GM19035 (cell line): ENCODE measurements at regions not wholly inside any gene's neighbourhood (a gene's known extent, or its start where the extent isn't known, plus 50 kb on each side); places are given as distances from the start of the nearest gene placed in this dataset.
"Not testable (repeated sequence)": the region's sequence is repeated elsewhere in the genome, so short reads cannot be mapped to it uniquely, and the experiment has no call there.

ENCODE experiments used
- ATAC-seq: cut with Tn5 transposase; IDR thresholded peaks from one replicate; pipeline ENCODE4 v1.9.1; 2021; ENCODE audit not compliant: unreplicated experiment

DNA sequence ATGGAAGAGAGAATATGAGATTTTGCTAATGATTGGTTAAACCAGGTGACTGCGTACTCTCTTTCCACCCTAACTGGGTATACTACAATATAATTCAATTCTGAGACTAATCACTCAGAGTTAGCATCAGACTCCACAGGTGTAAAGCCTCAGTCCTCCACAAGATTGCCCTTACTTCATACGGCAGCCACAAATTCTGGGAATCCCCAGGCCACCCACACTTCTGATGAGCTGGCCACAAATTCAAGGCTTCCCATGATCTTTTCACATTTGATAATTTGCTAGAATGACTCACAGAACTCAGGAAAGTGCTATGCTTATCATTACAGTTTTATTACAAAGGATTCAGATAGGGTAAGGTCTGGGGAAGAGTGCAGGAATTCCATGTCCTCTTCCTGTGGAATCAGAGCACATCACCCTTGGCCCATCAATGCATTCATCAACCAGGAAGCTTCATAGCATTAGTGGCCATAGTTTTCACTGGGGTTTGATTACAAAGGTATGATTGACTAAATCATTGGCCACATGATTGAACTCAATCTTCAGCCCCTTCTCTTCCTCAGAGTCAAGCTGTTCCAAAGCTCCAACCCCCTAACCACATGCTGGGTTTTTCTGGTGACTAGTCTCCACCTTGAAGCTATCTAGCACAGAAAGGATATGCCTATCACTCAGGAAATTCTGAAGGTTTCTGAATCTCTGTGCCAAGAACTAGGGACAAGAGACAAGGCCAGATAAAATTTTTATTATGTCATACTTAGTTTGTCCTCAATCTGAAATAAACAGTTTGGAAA, 131.7 kb downstream of the HHIPL2 start:
- ATAC-seq: no peak

DNA sequence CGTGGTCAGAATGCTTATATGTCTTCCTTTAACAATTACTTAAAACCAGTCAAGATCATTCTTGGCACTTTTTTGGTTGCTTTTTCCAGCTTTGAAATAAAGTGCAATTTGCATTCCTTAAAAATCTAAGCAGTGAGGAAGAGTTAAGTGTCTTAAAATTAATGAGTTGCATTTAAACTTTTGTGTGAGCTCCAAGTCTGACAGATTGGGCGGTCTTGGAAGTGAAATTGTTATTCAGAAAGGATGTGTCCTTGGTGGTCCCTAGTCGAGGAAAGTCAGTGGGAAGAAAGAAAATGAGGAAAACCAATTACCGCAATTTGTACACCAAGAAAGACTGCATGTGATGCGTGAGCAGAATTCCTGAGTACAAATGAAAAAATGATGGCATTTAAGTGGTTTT, 132.5 kb downstream of the HHIPL2 start:
- ATAC-seq: no peak

DNA sequence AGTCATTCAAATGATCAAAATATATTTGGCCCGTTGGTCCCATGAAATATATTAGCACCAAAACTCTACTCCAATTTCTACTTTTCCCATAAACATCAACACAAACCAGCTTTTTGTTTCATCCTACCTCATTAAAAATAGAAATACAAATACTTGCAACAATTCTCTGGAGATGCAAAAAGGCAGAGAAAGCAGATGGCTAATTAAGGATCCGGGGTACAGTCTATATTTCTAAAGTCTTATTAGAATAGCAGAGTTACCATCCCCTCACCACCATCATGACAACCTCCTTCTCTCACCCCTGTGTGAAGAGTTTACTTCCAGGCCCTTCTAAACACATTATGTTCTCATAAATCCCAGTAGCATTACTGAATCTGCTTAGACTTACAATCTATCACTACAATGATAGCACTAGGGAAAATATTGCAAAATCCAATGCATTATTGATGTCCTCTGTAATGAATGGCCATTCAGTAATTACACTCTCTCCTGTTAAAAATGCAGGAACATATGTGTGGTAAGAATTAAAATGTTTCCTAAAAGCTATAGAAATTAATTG, 133.8 kb downstream of the HHIPL2 start:
- ATAC-seq: no peak

DNA sequence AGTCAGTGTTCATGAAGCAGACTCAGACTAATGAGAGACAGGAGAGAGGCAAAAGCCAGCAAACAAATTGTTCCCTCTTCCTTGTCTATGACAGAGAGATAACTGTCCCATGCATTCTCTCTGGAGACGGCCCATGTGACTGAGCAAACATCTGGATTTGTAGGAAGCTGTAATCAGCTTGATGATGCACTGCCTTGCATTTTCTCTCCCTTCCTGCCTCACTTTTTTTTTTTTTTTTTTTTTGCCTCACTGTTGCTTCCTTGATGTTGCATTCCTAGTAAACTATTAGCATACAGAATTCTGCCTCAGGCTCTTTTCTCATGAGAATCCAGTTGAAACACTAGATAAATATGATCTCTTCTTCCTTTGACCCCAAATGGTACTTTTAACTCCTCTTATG, 134.5 kb downstream of the HHIPL2 start:
- no peak for ATAC-seq

DNA sequence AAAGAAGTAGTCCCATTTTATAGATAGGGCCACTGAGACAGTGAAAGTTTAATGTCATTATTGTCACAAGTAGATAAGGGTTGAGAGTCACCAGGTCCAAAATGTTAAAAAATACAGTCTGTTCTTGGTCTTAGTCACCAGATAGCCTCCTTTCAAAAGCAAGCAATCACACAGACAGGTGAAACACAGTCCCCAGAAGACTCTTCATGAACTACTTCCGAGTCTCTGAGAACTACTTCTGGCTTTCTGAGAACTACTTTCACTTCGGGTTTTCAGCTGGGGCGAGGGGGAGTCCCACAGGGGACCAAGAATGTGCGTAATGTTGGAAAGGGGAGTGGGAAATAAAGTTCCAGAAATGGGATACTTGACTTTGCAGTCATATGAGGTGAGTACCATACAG, 143.2 kb downstream of the HHIPL2 start:
- ATAC-seq: peak; percentile 84

DNA sequence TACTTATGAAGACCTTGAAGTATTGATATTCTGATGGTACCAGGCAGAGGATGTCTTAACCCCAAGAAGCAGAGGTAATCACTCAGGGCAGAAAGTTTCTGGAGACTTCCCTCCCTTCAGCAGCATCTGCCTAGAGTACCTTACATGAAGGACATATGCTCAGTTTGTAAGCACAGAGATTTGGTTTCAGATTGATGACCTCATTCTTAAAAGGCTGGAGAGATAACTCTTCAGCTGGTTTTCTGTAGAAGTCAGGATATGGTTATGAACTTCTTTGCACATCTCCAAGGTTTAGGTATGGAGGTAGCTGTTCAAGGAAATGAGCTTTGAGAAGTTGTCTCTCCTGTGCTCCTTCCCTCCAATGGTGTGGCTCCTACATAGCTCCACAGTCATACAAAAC, 148.7 kb downstream of the HHIPL2 start:
- no peak for ATAC-seq

DNA sequence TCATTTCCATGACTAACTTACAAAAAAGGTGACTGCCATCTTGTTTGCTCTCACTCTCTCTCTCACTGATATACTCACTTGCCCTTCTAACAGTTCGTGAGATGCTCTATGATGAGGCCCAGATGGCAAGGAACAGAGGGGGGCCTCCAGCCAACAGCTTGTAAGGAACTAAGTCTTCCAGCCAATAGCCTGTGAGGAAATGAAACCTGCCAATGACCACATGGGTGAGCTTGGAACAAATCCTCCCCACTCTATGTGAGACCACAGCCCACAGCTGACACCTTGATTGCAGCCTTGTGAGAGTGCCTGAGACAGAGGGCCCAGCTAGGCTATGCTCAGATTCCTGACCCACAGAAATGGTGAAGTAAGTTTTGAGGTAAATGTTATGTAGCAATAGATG, 153.7 kb downstream of the HHIPL2 start:
- no peak for ATAC-seq

DNA sequence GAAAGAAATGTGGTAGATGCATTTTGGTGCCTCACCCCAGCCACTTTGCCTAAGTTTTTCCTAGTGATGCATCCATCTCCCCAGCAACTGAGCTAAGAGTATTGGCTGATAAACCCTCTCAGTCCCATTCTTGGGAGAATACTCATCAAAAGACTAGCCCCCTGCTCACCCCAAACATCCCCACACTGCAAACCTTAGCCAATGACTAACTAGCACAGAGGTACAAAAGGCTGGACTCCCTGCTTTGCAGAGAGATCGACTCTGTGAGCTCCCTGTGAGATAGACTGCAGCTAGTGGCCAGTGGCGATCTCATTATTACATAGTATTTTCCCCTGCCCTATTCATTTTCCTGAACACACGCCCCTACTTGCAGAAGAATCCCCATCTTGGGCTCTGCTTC, 155.3 kb downstream of the HHIPL2 start:
- no peak for ATAC-seq

DNA sequence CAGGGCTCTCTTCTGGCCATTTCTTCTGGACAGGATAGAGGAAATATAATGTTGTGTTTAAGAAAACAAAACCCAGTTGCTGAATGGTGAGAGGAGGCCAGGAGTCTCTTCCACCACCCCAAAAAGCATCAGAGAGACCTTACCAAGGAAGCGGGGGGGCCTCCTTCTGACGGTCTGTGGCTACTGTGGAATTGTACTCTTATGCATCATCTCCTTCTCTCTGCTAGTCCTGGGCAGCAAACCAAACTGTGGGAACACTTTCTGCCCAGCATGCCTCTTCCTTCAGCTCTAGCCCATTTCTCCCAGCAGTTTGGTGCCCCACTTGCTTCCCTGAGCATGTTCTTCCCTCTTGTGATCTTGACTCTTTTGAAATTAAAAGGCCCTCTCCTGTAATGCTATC, 157.7 kb downstream of the HHIPL2 start:
- no peak for ATAC-seq

DNA sequence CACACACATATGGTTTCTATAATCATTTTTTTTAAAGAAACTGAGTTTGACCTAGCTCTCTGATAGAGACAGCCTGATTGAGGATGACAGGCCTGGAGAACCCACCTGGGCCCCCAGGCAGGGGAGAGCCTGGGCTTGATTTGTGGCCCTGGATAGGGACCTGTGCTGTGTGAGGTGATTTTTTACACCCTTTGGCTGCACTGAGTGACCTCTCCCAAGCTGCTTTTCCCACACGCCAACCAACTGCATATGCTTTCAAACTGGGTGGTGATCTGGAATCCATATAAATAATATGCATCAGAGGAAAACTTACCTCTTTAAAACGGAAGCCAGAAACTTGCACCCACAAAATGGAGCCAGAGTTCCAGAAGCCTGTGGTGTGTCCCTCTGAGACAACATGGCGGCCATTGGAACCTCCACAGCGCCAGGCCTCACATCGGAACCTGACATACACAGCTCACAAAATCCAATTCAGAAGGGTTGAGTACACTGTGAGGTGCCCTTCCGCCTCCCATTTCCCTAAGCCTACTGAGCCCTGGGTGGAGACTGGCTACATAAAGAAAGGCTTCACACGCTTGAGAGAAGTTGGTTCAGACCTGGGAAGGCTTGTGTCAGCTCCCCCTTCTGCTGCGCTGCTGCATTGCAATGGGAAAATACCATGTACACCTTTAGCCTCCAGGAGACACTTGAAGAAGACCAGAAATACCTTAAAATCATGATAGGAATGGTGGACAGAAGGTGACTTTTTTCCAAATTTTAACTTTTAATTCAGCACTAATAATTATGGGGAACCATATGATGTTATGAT, 160.7 kb downstream of the HHIPL2 start:
- ATAC-seq: no peak

DNA sequence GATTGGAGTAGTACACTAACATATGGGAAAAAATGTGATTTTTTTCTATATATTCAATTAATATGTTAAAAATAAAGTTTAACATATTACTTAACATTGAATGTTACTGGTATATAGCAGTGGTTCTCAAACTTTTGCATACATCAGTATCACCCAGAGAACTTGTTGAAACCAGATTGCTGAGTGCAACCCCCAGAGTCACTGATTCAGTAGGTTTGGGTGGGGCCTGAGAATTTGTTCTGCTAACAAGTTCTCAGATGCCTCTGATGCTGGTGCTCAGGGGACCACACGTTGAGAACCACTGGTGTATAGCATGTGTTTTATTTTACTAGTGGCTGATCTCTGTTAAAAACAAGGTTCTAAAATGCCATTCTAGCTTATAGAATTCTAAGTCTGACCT, 161.9 kb downstream of the HHIPL2 start:
- ATAC-seq: no peak

DNA sequence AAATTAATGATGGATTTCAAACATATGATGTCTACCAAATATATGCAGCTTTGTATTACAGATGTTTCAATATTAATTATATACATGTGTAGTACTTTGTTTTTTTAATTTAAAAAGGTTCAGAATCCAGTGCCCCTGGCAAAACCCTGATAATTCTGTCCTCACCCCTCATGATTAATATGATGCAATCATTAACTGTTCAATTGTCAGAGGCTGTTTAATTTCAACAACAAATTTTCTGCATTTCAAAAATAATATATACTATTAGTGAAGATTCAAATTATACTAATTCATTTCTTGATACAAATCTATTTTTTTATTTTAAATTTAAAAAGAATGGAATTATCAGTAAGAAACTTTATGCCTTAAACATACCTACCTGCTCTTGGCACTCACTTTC, 162.6 kb downstream of the HHIPL2 start:
- no peak for ATAC-seq

DNA sequence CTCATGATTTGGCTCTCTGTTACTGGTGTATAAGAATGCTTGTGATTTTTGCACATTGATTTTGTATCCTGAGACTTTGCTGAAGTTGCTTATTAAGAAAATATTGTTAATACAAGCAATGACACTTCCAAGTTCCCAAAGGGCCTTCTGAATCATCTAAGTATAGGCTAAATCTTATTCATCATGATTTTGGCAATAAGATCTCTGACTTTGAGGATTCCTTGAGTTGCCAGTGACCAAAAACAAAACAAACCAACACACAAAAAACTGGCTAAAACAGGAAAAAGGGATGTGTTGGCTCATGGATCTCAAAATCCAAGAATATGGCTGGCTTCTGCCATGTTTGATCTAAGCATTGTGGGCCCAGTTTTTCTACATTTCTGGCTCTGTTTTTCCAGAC, 163.4 kb downstream of the HHIPL2 start:
- ATAC-seq: no peak

DNA sequence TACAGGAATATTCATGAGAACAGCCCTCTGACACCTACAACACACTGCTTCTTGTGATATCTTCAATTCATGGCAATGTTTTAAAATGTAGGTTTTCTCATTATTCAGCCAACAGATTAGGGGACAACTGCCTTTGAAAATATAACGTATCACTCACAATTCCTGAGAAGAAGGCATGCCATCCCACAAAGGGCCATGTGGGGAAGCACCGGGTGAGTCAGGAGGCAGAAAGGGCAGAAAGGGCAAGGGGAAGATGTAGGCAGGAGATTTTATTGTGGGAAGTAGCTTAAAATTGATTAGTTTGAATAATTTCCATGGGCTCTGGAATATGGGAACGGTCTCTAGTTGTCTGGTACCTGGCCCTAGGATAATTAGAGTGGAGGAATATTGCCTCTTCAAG, 165.7 kb downstream of the HHIPL2 start:
- ATAC-seq: no peak

DNA sequence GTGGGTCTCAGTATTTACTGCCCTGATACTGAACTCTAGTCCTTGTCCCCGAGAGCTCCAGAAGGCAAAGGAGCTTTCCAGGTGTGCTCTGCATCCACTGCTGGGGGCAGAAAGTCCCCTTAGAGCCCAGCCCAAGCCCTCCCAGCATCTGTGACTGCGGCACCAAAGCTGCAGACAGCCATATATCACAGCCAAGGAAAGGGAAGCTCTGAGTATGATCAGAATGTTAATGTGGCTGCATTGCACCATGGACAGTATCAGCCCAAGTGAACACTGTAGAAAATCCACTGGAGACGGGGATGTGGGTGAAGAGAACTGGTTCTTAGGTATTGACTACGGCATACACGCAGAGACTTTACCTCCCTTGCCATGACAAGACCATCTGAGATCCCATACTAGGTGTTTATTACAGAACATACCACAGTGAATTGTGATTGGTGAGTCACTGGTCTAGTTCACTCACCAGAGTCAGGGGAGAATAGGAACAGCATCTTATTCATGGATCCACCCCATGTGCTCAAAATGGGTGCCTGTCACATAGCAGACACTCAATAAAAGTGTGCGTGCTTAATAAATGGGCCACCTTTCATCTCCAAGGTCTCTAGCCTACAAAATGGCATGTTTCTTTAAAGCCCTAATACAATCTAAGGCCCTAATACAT, 170.3 kb downstream of the HHIPL2 start:
- no peak for ATAC-seq

DNA sequence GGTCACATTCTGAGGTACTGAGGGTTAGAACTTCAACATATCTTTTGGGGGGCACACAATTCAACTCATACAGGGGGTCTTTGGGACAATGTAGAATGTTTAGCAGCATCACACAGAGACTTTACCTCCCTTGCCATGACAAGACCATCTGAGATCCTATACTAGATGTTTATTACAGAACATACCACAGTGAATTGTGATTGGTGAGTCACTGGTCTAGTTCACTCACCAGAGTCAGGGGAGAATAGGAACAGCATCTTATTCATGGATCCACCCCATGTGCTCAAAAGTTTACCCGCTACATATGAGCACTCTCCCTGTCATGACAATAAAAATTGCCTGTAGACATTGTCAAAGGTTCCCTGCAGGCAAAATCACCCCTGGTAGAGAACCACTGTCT, 171.1 kb downstream of the HHIPL2 start:
- not testable (repeated sequence) for ATAC-seq

DNA sequence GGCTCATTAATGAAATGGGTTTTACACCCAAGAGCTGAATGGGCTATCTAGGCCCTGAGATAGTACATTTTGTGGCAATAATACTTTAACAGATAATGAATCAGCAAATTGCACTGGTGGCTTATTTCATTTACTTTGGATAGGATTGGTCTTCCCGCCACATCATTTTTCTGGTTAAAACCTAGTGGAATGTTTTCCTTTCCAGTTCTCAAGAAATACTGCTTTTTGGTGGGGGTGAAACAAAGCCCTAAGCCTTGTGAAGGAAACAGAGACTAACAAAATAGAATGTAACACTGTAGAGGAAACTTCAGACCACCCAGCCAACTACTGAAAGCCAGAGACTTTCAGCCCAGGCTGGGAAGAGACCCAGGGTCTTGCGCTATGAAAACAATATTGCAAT, 172.2 kb downstream of the HHIPL2 start:
- ATAC-seq: no peak

DNA sequence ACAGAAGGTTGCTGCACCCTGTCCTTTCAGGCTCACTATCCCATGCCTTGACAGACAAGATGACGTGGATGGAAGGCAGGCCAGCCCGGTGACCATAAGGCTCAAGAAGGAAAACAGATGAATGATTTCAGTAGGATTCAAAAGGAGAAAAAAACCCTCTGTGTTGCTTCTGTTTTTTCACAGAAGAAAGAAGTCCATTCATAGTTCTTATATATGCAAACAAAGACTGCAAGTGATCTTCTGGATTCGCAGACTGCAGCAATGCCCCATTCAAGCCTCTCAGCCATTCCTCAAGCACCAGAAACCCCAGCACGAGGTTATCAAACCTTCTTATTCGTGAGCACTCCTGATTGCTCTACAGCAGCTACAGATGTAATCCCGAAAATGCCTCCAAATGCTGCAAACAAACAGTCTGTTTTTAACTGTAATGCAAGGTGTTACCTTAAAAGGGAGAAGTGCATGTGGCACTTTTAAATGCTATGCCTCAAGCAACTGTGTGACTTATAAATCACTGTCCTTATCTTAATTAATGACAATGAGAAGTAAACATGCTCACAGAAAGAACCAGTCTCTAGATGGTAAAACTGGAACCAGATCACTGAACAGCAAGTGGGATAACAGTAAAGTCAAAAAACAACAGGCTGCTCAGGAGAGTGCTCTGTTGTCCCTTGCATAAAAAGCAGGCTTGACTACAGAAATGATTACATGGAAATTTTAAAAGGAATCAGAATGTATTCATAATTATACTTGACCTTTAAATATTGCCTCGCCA, 173.9 kb downstream of the HHIPL2 start:
- no peak for ATAC-seq

DNA sequence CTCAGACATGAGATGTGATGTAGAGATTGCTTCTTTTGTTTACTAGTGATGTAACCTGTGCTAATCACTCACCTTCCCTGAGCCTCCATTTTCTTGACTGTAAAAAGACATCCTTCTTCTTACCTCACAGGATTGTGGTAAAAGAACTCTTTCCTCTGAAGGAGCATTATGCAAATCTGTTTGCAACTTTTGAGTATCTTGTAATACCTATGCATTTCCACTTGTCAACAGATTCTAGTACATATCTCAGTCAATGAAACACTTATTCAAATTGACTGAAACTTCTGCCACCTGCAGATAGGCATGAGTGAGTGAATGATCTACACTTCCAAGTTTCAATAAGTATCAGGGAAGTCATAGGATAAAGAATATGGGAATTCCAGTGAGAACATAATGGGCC, 174.7 kb downstream of the HHIPL2 start:
- ATAC-seq: peak; percentile 63

DNA sequence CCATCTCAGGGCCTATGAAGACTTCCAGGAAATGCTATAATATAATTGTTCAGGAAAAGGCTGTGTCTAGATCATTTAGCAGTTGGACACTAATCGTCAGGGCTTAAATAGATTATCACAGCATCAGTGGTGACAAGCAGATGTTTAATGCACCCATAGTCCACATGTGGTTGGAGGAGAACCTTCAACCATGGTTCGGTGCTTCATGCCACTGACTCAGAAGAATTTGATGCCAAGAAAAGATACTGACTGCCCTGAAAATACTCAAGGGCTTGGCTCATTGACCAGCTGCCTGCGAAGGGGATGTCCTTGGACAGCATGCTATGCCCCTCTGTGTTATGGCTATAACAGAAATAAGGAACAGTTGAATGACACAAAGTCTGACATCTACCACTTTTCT, 175.7 kb downstream of the HHIPL2 start:
- ATAC-seq: no peak
